KG1 (cell line): ENCODE measurements at regions not wholly inside any gene's neighbourhood (a gene's known extent, or its start where the extent isn't known, plus 50 kb on each side); places are given as distances from the start of the nearest gene placed in this dataset.

Experiments
- DNase-seq: peaks from one replicate; lab custom pipeline; 2025; lab: John Stamatoyannopoulos, UW

DNA sequence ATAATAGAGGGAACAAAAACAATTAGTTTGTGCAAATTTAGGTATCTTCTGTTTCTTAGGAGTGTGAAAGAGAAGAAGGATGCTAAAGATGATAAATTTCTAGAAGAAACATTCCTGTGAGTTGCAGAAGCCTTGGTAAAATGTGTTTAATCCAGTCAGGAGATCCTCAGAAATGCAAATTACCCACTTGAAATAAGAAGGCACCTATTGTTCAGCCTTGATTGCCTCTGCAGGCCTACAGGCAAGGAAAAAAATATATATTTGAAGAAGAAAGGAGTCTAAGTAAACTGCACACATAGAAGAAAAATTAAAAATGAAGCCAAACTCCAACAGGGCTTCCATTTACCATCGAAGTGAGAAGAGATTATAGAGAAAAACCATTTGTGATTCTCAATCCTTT is 51.0 kb upstream of the LHX8 start:
- no peak for DNase-seq

GRCh38 chr1:75083848-75084514 is 50.2 kb upstream of the LHX8 start:
- DNase-seq, result no peak
